ENCODE measurements at regions not wholly inside any gene's neighbourhood (a gene's known extent, or its start where the extent isn't known, plus 50 kb on each side); places are given as distances from the start of the nearest gene placed in this dataset.
"Not testable (repeated sequence)": the region's sequence is repeated elsewhere in the genome, so short reads cannot be mapped to it uniquely, and the experiment has no call there.

GRCh38 chr2:40584432-40584831 lies 132.5 kb upstream of the SLC8A1 start:
- DNase-seq, result no peak

- no peak for DNase-seq
Measured at GRCh38 chr2:40591774-40592173, 139.9 kb upstream of the SLC8A1 start.

DNA sequence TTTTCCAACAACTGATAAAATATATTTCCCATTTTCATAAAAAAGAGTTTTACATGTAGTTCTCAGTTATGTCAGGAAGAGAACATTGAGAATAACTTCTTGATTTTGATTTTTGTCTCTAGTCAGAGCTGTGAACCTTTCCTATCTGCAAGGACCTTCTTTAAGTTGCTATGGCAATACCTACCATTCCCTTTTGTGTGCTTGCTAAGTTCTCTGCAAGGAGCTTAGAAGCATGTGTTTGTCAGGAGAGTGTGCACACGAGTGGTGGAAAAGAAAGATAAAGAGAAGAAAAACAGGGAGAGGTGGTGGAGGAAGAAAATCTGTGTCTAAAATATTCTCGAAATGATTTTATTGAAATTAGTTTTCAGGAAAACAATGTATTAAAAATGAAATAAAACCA lies 140.3 kb upstream of the SLC8A1 start:
- no peak for DNase-seq

DNA sequence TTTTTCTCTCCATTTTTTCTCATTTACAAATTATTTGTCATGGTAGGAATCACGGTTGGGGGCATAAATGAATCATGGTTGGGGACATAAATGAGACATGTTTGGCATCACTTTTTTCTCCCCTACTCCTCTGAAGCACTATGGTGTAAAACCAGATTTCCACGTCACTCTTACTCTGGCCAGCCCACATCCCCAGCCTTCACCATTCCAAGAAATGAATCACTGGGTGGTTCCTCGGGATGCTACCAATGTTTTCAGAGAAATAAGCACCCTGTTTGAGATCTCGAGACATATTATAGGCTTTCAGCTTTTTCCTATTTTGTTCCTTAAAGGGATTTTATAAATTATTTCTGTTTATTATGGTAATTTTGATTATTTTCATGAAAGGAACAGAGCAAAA lies 155.0 kb upstream of the SLC8A1 start:
- DNase-seq, result no peak

GRCh38 chr2:40611196-40611595 lies 159.3 kb upstream of the SLC8A1 start:
- DNase-seq, result no peak

GRCh38 chr2:40625849-40626248 lies 174.0 kb upstream of the SLC8A1 start:
- no peak for DNase-seq

- DNase-seq, result no peak
Measured at GRCh38 chr2:40628556-40628955, 176.7 kb upstream of the SLC8A1 start.

GRCh38 chr2:40629768-40630434 lies 178.0 kb upstream of the SLC8A1 start:
- no peak for DNase-seq

- DNase-seq, result no peak
Measured at GRCh38 chr2:40639320-40639719, 187.4 kb upstream of the SLC8A1 start.

DNA sequence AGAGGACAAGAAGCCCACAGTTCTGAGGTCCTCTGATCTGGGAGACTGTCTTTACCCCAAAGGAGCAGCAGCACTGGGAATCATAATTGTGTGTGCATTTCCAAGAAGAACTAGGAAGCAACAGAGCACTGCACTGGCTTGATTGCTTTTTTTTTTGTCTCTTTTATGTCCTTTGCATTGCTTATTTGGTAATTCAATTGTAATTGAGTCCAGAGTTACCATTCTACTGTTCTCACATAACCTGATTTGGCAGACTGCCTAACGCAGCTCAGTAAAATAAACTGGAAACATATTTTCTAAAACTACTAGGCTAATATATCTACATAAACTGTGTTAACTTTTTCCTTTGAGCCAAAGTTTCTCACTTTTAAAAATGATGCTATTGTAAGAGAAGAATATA lies 190.3 kb upstream of the SLC8A1 start:
- DNase-seq, result no peak

DNA sequence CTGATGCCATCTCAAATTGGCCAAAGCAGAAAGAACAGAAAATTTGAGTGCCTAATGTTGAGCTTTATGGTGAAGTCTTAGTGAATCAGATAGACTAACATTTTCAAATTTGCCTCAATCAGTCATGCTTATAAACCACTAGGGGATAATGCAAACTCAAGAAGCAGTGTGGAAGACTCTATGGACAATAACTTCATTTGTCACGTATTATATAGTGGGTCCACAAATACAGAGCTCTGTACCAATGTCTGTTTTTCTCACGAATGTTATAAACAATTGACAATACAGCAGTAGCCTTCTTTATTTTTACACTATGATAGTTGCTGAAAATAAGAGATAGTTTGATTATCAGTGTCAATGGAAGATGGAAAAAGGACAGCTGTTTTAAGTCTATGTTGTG lies 190.8 kb upstream of the SLC8A1 start:
- DNase-seq, result no peak

DNA sequence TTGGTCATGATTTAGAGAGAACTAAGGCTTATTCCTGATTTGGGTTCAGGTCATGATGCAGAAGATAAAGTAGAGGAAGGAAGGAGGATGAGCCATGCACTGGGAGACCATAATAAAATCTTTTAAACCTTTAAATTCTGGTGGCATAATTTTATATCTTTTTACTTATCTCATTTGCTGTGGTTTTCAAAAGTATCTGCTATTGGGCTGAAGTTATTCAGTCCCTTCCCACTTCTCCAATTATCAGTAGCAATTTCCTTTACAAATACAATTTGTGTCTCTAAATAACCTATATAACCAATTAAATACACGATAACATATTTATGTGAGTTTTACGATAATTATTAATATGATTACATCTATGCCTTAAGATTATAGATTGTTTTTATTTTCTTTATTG lies 194.8 kb upstream of the SLC8A1 start:
- DNase-seq, result no peak

GRCh38 chr2:40652155-40652554 lies 200.3 kb upstream of the SLC8A1 start:
- no peak for DNase-seq

DNA sequence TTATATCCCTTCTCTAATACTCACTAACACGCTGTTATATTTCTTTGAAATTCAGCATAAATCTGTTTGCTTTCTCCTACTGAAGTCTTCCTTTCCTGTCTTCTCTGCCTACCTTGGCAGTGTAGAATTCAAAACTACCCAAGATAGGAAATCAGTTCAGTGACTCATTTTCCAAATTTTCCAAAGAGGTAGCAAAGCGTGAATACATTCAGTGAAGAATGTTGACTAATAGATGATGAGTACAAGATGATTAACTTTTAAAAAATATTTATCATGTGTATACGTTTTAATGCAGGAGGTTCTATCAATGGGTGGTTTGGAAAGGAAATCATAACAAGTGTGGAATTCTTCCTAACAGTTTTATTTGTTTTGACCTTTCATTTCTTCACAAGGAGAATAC lies 201.9 kb upstream of the SLC8A1 start:
- DNase-seq, result no peak

GRCh38 chr2:40654346-40654745 lies 202.5 kb upstream of the SLC8A1 start:
- DNase-seq, result no peak

GRCh38 chr2:40658941-40659340 lies 207.1 kb upstream of the SLC8A1 start:
- no peak for DNase-seq

DNA sequence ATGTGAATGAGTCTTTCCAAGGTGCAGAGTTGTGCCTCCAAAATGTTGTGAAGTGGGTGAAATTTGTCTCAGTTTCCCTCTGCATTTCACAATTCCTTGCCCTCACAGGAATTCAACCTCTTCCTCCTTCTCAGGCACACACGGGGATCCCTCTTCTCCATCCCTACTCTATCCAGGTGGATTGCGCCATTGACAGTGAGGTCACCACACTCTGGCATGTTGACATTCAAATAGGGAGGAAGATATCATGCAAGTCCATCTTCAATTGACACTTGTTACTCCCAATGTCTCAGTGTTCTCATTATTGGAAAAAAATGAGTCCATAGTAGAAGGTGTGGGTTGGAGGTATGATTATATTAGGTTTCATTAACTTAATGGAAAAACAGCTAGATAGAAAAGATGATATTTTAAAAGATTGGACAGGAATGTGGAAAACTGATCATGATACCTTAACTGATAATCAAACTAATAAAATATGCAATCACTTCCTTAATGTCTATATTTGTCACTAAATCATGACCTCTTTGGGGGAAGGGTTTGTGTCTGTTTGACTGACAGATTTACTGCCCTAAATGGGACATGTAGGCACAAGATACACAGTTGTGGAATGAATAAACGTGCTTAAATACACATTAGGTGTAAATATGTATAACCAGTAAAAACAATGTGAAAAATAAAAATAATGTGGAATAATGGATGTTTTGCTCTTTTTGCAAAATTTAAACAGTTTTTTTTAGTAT lies 213.8 kb upstream of the SLC8A1 start:
- DNase-seq, result no peak

DNA sequence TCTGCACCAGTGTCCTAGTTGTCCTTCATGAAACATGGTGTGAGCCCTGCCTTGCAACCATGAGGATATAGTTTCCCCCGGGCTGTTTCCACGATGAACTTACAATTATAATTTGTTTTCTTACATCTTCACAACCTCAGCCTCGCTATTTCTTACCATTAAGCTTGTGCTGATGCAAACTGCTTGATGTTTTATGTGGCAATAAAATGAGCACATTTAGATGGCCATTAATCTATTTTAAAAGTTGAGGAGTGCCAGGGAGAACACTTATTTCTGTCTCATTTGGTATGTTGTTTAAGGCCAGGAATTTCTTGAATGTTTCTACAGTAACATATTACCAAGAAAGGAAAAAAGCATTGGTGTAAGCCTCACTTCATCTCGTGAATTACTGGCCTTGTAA lies 214.5 kb upstream of the SLC8A1 start:
- no peak for DNase-seq

GRCh38 chr2:40668425-40668824 lies 216.5 kb upstream of the SLC8A1 start:
- no peak for DNase-seq

DNA sequence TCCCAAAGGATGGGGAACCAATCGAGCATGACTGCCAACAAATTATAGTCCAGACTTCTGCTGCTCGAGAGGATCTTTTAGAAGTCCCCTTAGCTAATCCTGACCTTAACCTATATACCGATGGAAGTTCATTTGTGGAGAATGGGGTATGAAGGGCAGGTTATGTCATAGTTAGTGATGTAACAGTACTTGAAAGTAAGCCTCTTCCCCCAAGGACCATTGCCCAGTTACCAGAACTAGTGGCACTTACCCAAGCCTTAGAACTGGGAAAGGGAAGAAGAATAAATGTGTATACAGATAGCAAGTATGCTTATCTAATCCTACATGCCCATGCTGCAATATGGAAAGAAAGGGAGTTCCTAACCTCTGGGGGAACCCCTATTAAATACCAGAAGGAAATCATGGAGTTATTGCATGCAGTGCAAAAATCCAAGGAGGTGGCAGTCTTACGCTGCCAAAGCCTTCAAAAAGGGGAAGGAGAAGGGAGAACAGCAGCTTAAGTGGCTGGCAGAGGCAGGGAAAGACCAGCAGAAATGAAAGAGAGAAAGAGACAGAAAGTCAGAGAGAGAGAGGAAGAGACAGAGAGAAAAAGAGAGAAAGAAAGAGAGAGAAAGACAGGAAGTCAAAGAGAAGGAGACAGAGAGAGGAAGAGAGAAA lies 224.4 kb upstream of the SLC8A1 start:
- DNase-seq, result not testable (repeated sequence)

DNA sequence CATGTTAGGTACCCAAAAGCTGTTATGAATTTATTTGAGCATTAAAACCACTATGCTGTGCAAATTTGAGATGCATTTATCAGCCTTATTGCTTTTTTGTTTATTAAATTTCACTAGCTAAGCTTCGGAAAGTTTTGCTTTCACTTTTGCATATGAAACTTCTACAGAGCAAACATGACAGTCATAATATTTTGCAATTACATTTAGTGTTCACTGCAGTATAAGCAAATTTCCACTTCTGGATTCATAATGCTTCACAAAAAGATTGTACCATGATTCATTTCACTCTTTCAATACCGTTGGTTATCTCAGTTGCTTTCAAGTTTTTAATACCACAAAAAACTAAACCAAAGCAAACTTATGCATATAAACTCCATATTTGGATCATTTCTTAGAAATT lies 228.7 kb upstream of the SLC8A1 start:
- DNase-seq, result no peak

- no peak for DNase-seq
Measured at GRCh38 chr2:40690036-40690435, 238.1 kb upstream of the SLC8A1 start.

DNA sequence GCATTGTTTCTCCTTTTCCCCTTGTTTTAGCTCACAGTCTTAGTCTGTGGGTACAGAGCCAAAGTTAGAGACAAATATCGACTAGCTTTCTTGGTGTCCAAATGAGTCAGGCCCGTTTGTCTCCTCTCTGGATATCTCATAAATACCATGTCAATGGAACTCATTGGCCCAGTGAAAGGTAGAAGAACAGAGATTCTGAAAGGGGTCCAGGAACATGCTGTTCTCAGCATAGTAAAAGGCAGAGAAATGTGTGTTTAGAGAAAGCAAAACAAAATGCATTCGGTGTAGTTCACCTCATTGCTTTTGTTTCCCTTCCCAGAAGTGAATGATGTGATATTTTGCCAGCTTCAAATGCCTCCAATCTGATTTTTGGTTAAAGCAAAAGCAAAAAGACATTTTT lies 238.6 kb upstream of the SLC8A1 start:
- DNase-seq, result no peak

- DNase-seq, result no peak
Measured at GRCh38 chr2:40700231-40700954, 248.5 kb upstream of the SLC8A1 start.

Data from NCI-H2107 (cell line).